ENCODE measurements at regions not wholly inside any gene's neighbourhood (a gene's known extent, or its start where the extent isn't known, plus 50 kb on each side); places are given as distances from the start of the nearest gene placed in this dataset.

GRCh38 chr1:5578690-5579089 lies 413.5 kb downstream of the NPHP4 start:
- no peak for TF ChIP-seq POLR2A (IDR thresholded peaks at IDR 0.05)
- TF ChIP-seq CTCF (IDR thresholded peaks at IDR 0.05) = no peak
- TF ChIP-seq POLR2AphosphoS5 (IDR thresholded peaks at IDR 0.05) = no peak
